HCT116 (cell line): ENCODE measurements at regions not wholly inside any gene's neighbourhood (a gene's known extent, or its start where the extent isn't known, plus 50 kb on each side); places are given as distances from the start of the nearest gene placed in this dataset.

Experiments
- ATAC-seq: fragments of 200-7000 bp; cut with Tn5 transposase; 2 replicates; pipeline ENCODE4 v1.9.1; 2020; ENCODE audit warnings: mild to moderate bottlenecking, moderate library complexity
- BruUV-seq: library from RNA; stranded (reverse); fragments of 400-500 nt; replicated peaks from 2 replicates; lab custom pipeline; 2021; lab: Mats Ljungman, UMichigan
- CTCF ChIA-PET: fragments of 300-600 bp; sonication (Branson Sonifier 250); formaldehyde crosslinking; loops from one replicate; lab custom pipeline; 2021; ENCODE audit warnings: antibody characterized with exemption; lab: Charles Lee
- POLR2A ChIA-PET: fragments of 300-600, 350-600 bp; sonication (Branson Sonifier 250); formaldehyde crosslinking; loops from one replicate; lab custom pipeline; 2021; ENCODE audit warnings: antibody characterized with exemption; lab: Charles Lee
- RAD21 ChIA-PET, 2 experiments: fragments of 300-600 bp; sonication (Branson Sonifier 250); formaldehyde crosslinking; loops; one replicate each; lab custom pipeline; 2023; ENCODE audit warnings: low total read pairs in 2 of 2; ENCODE audit not compliant: uncharacterized antibody in 2 of 2, unreplicated experiment in 2 of 2, low non-redundant PET in 1 of 2; lab: Charles Lee
- DNase-seq: peaks from one replicate; pipeline ENCODE4 v3.0.0-alpha.2; 2010; ENCODE audit warnings: low read depth, low spot score
- H2AFZ ChIP-seq: fragments of 200-600 bp; shearing (Covaris generic), sonication (generic); 2 replicates; pipeline ENCODE4 v1.6.1; 2017; ENCODE audit warnings: low read depth, mixed run types, mixed read lengths, antibody characterized with exemption, low read length; ENCODE audit not compliant: poor library complexity, severe bottlenecking
- H3K27ac ChIP-seq: 2 replicates; pipeline ENCODE4 v1.5.1; 2012; ENCODE audit warnings: low read depth, low read length
- H3K27me3 ChIP-seq: fragments of 200-600 bp; sonication (generic); 2 replicates; pipeline ENCODE4 v1.6.1; 2016; ENCODE audit warnings: mixed run types, low read length, mixed read lengths; ENCODE audit not compliant: insufficient read depth
- H3K36me3 ChIP-seq, 2 experiments: fragments of 200-500 bp in 1 of 2; fragments of 200-600 bp in 1 of 2; sonication (Bioruptor generic) in 1 of 2; sonication (generic) in 1 of 2; 2 replicates each; pipeline versions ENCODE4 v1.5.1 to v1.6.1; 2014 to 2016; ENCODE audit warnings: low read length in 2 of 2, inconsistent platforms in 1 of 2, mixed read lengths in 1 of 2, mixed run types in 1 of 2; ENCODE audit not compliant: insufficient read depth in 2 of 2, control insufficient read depth in 1 of 2
- H3K4me1 ChIP-seq, 2 experiments: fragments of 200-600 bp in 1 of 2; sonication (generic) in 1 of 2; 2 replicates each; pipeline versions ENCODE4 v1.5.1 to v1.6.1; 2012 to 2017; ENCODE audit warnings: low read length in 2 of 2, inconsistent platforms in 1 of 2, mild to moderate bottlenecking in 1 of 2, mixed read lengths in 1 of 2, mixed run types in 1 of 2, moderate library complexity in 1 of 2; ENCODE audit not compliant: insufficient read depth in 2 of 2, control insufficient read depth in 1 of 2
- H3K4me2 ChIP-seq: fragments of 200-600 bp; sonication (generic); 2 replicates; pipeline ENCODE4 v1.6.1; 2017; ENCODE audit warnings: mixed run types, low read length, mixed read lengths
- H3K4me3 ChIP-seq, 2 experiments: fragments of 200-600 bp in 1 of 2; sonication (generic) in 1 of 2; replicated peaks in 1 of 2; 2 replicates each; pipeline ENCODE4 v1.5.1; 2011 to 2016; ENCODE audit warnings: low read length in 2 of 2, control low read depth in 1 of 2, low read depth in 1 of 2, mild to moderate bottlenecking in 1 of 2, mixed read lengths in 1 of 2, mixed run types in 1 of 2
- H3K79me2 ChIP-seq: fragments of 200-600 bp; sonication (generic); 2 replicates; pipeline ENCODE4 v1.6.1; 2017; ENCODE audit warnings: mild to moderate bottlenecking, mixed run types, low read length, moderate library complexity, mixed read lengths; ENCODE audit not compliant: insufficient read depth
- H3K9ac ChIP-seq: fragments of 200-600 bp; sonication (generic); 2 replicates; pipeline ENCODE4 v1.6.1; 2016; ENCODE audit warnings: low read length, mixed read lengths
- H3K9me2 ChIP-seq: fragments of 200-600 bp; sonication (generic), shearing (Covaris generic); 2 replicates; pipeline ENCODE4 v1.6.1; 2017; ENCODE audit warnings: mixed run types, mild to moderate bottlenecking, moderate library complexity; ENCODE audit not compliant: insufficient read depth
- H3K9me3 ChIP-seq, 2 experiments: fragments of 200-500 bp in 1 of 2; fragments of 200-600 bp in 1 of 2; sonication (Bioruptor generic) in 1 of 2; sonication (generic) in 1 of 2; 2 replicates each; pipeline ENCODE4 v1.6.1; 2014 to 2017; ENCODE audit warnings: low read length in 2 of 2, mixed read lengths in 2 of 2, inconsistent platforms in 1 of 2, low read depth in 1 of 2, mild to moderate bottlenecking in 1 of 2, mixed run types in 1 of 2, moderate library complexity in 1 of 2; ENCODE audit not compliant: control insufficient read depth in 1 of 2, insufficient read depth in 1 of 2
- H4K20me1 ChIP-seq: fragments of 200-600 bp; sonication (generic), shearing (Covaris generic); 2 replicates; pipeline ENCODE4 v1.6.1; 2017; ENCODE audit warnings: mixed run types, mild to moderate bottlenecking, moderate library complexity; ENCODE audit not compliant: insufficient read depth
- CBX3 ChIP-seq: IDR thresholded peaks from 2 replicates; pipeline ENCODE4 v1.6.1; 2012; ENCODE audit warnings: low read depth
- EGR1 ChIP-seq: IDR thresholded peaks from 2 replicates; pipeline ENCODE4 v1.6.1; 2012; ENCODE audit warnings: low read depth
- ELF1 ChIP-seq: IDR thresholded peaks from 2 replicates; pipeline ENCODE4 v1.6.1; 2012; ENCODE audit warnings: low read depth, borderline replicate concordance
- FOSL1 ChIP-seq: IDR thresholded peaks from 2 replicates; pipeline ENCODE4 v1.6.1; 2012; ENCODE audit warnings: low read depth
- POLR2A ChIP-seq: IDR thresholded peaks from 2 replicates; pipeline ENCODE4 v1.7.0; 2011; ENCODE audit warnings: borderline replicate concordance; ENCODE audit not compliant: insufficient read depth, insufficient read length; ENCODE audit errors: extremely low read depth
- POLR2AphosphoS5 ChIP-seq: IDR thresholded peaks from 2 replicates; pipeline ENCODE4 v1.6.1; 2011; ENCODE audit warnings: mild to moderate bottlenecking, low read depth, low read length, moderate library complexity
- RAD21 ChIP-seq: IDR thresholded peaks from 2 replicates; pipeline ENCODE4 v1.6.1; 2012; ENCODE audit warnings: low read depth, mild to moderate bottlenecking
- SIN3A ChIP-seq: IDR thresholded peaks from 2 replicates; pipeline ENCODE4 v1.6.1; 2012; ENCODE audit warnings: low read depth
- SP1 ChIP-seq: IDR thresholded peaks from 2 replicates; pipeline ENCODE4 v1.6.1; 2012; ENCODE audit warnings: low read depth
- TCF7L2 ChIP-seq: IDR thresholded peaks from 2 replicates; pipeline ENCODE4 v1.7.0; 2011; ENCODE audit warnings: borderline replicate concordance, inconsistent platforms; ENCODE audit not compliant: insufficient read depth, insufficient read length; ENCODE audit errors: extremely low read depth
- YY1 ChIP-seq: IDR thresholded peaks from 2 replicates; pipeline ENCODE4 v1.6.1; 2011; ENCODE audit warnings: low read length, low read depth, moderate library complexity, mild to moderate bottlenecking; ENCODE audit not compliant: insufficient replicate concordance; ENCODE audit errors: extremely low read depth
- ZFX ChIP-seq: fragments of 450-650 bp; IDR thresholded peaks from 2 replicates; pipeline ENCODE4 v1.6.1; 2017
- ZNF274 ChIP-seq: fragments of 200-500 bp; sonication (Bioruptor generic); IDR thresholded peaks from 2 replicates; pipeline ENCODE4 v1.6.1; 2014; ENCODE audit warnings: mild to moderate bottlenecking, low read depth, low read length, inconsistent platforms
- intact Hi-C: fragments of 100-400 bp; cut with micrococcal nuclease; formaldehyde crosslinking; loops from 2 replicates; pipeline ENCODE4 v1.10.0; 2022
- TF ChIP-seq, protein P1 (sequence below): IDR thresholded peaks from 2 replicates; pipeline ENCODE4 v1.6.1; 2011; ENCODE audit warnings: mild to moderate bottlenecking, low read length, moderate library complexity; ENCODE audit not compliant: insufficient replicate concordance; ENCODE audit errors: extremely low read depth
- TF ChIP-seq, protein P2 (sequence below): IDR thresholded peaks from 2 replicates; pipeline ENCODE4 v1.6.1; 2012
- TF ChIP-seq, protein P3 (sequence below), 3 experiments: fragments of 200-600 bp in 1 of 3; sonication (generic) in 1 of 3; IDR thresholded peaks in 2 of 3; conservative IDR thresholded peaks in 1 of 3; 2 replicates each; pipeline ENCODE4 v1.5.1; 2012 to 2017; ENCODE audit warnings: low read depth in 2 of 3, low read length in 2 of 3, antibody characterized with exemption in 1 of 3, borderline replicate concordance in 1 of 3, control low read depth in 1 of 3, mild to moderate bottlenecking in 1 of 3, mixed read lengths in 1 of 3, mixed run types in 1 of 3, moderate library complexity in 1 of 3; ENCODE audit not compliant: insufficient read depth in 1 of 3

DNA sequence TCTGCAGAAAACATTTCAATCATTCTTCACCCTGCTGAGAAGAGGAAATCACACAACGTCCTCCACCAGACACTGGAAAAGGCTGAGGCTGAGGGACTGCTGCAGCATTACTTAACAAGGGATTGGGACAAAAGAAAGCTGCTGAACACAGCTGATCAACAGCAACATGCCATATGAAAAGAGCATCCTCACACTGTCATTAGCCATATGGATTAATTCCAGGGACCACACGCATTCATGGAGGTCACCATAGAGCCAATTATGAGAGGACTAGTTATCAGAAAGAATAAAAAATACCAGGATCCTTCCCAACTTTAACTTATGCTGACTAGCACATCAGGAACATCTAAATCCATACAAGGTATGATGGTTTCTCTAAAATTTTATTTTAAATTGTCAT, 825.0 kb downstream of the NLGN4Y start:
- H3K27me3 ChIP-seq = no peaks in the 10 kb centered on the region
- H3K4me2 ChIP-seq = no peak overlapping the region
- H3K9me2 ChIP-seq = no peaks in the 10 kb centered on the region
- H3K9me3 ChIP-seq = no peaks in the 10 kb centered on the region
- no peaks in the 10 kb centered on the region for H3K36me3 ChIP-seq
- no peaks in the 10 kb centered on the region for H4K20me1 ChIP-seq
- H3K9ac ChIP-seq = no peak overlapping the region
- no peaks in the 10 kb centered on the region for H3K4me1 ChIP-seq
- no TSS peak for BruUV-seq
- ChIA-PET RAD21 (no interaction called here), POLR2A (no interaction called here), CTCF (no interaction called here)
- H3K27ac ChIP-seq = no peak overlapping the region
- intact Hi-C loops = no loop called here
- H3K4me3 ChIP-seq = no peak overlapping the region
- no peak for DNase-seq
- H2AFZ ChIP-seq = no peak overlapping the region
- H3K79me2 ChIP-seq = no peaks in the 10 kb centered on the region
- ATAC-seq = no peak
- TF ChIP-seq, protein P1, sequence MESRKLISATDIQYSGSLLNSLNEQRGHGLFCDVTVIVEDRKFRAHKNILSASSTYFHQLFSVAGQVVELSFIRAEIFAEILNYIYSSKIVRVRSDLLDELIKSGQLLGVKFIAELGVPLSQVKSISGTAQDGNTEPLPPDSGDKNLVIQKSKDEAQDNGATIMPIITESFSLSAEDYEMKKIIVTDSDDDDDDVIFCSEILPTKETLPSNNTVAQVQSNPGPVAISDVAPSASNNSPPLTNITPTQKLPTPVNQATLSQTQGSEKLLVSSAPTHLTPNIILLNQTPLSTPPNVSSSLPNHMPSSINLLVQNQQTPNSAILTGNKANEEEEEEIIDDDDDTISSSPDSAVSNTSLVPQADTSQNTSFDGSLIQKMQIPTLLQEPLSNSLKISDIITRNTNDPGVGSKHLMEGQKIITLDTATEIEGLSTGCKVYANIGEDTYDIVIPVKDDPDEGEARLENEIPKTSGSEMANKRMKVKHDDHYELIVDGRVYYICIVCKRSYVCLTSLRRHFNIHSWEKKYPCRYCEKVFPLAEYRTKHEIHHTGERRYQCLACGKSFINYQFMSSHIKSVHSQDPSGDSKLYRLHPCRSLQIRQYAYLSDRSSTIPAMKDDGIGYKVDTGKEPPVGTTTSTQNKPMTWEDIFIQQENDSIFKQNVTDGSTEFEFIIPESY = no peak
- TF ChIP-seq EGR1 (no peak), ZFX (no peak), FOSL1 (no peak), POLR2A (no peak), ZNF274 (no peak), SIN3A (no peak), POLR2AphosphoS5 (no peak), YY1 (no peak), ELF1 (no peak), CBX3 (no peak), RAD21 (no peak), TCF7L2 (no peak), SP1 (no peak)
- TF ChIP-seq, protein P2, sequence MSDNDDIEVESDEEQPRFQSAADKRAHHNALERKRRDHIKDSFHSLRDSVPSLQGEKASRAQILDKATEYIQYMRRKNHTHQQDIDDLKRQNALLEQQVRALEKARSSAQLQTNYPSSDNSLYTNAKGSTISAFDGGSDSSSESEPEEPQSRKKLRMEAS = no peak
- TF ChIP-seq, protein P3, sequence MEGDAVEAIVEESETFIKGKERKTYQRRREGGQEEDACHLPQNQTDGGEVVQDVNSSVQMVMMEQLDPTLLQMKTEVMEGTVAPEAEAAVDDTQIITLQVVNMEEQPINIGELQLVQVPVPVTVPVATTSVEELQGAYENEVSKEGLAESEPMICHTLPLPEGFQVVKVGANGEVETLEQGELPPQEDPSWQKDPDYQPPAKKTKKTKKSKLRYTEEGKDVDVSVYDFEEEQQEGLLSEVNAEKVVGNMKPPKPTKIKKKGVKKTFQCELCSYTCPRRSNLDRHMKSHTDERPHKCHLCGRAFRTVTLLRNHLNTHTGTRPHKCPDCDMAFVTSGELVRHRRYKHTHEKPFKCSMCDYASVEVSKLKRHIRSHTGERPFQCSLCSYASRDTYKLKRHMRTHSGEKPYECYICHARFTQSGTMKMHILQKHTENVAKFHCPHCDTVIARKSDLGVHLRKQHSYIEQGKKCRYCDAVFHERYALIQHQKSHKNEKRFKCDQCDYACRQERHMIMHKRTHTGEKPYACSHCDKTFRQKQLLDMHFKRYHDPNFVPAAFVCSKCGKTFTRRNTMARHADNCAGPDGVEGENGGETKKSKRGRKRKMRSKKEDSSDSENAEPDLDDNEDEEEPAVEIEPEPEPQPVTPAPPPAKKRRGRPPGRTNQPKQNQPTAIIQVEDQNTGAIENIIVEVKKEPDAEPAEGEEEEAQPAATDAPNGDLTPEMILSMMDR (IDR thresholded peaks at IDR 0.05 in 2 of 3, conservative IDR thresholded peaks at IDR 0.05 in 1 of 3; ENCODE audit: borderline replicate concordance in 1 of 3, insufficient read depth in 1 of 3, low read depth in 2 of 3, low read length in 2 of 3) = no peak
